ENCODE measurements at regions not wholly inside any gene's neighbourhood (a gene's known extent, or its start where the extent isn't known, plus 50 kb on each side); places are given as distances from the start of the nearest gene placed in this dataset.

DNA sequence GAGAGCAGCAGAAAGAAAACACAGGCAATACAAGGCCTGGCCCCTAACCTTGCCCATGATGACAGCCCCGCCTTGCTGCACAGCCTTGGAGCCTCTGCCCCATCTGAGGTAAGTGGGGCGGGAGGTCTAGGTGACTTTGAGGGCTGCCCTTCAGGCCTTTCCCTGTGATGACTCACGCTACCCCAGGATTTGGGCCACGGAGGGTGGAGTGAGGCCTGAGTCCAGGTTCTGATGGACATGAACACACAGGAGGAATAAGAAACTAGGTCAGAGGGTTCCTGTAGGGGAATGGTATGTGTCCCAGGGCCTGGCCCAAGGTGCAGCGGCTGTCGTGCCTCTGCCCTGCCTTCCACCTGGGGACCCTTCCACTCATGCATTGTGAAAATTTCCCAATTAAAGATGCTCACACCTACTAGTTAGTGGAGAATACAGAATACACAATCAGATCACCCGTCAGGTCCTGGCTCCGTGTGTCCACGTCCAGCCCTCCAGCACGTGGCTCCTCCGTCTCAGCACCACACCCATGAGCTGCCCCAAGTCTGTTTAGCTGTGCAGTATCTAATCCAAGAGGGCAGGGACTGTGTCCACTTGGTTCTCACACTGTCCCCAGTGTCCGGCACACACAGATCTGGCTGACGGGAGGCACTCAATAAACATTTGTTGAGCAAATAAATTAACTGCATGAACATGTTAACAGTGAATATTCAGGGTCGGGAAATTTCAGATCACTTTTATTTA, 111.0 kb downstream of the CHST1 start:
- DNase-seq (ENCODE audit: low read depth in 2 of 2) = no peak

- no peak for DNase-seq (ENCODE audit: low read depth in 2 of 2)
These were observed 112.0 kb downstream of the CHST1 start for GRCh38 chr11:45553383-45553936.

GRCh38 chr11:45551191-45551713, 114.2 kb downstream of the CHST1 start:
- DNase-seq (ENCODE audit: low read depth in 2 of 2) = no peak

DNA sequence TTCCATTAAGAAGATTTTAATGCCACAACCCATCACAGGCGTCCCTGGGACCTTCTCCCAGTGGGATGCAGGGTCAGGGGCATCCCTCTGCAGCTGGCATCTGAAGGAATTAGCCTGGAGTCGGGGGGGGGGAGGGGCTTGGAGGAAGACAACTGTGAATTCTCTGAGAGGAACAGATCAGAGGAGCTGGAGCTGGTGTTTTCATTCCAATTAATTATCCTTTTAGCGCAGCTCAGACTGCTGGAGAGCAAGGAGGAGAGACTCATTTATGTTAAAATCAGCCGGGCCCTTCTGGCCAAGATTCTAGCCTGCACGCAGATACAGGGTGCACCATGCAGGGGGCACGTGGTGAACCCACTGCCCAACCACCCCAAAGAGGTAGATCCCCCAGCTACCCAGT, 116.2 kb downstream of the CHST1 start:
- no peak for DNase-seq (ENCODE audit: low read depth in 2 of 2)

DNA sequence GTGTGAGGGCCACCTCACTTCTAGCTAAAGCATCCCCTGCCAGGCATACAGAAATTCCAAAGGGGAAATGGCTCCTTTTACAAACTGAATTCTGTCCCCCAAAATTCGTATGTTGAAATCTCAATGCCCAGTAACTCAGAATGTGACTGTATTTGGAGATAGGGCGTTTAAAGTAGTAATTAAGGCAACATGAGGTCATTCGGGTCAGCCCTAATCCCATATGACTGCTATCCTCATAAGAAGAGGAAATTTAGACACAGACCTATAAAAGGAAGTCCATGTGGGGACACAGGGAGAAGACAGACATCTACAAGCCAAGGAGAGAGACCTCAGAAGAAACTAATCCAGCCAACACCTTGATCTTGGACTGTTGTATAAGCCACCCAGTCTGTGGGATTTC, 119.1 kb downstream of the CHST1 start:
- no peak for DNase-seq (ENCODE audit: low read depth in 2 of 2)

DNA sequence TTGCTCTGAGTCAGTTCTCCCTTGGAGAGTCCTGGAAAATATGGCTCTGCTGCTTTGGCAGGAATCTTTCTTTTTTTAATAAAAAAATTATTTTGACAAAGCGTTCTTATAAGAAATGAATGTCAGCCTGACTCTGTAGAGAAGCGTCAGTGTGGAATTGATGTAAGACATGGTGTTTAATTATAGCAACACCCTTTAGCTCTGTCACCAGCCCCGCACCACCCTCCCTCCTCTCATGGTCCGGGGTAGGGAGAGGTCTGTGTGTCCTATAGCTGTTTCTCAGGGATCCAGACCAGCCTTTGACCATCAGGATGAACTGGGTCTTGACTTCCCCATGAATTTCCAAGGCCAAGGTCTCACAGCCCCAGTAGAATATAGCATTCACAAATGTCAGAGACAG, 120.6 kb downstream of the CHST1 start:
- DNase-seq (ENCODE audit: low read depth in 2 of 2) = no peak

GRCh38 chr11:45543808-45544422, 121.5 kb downstream of the CHST1 start:
- no peak for DNase-seq (ENCODE audit: low read depth in 2 of 2)

GRCh38 chr11:45543081-45543480, 122.3 kb downstream of the CHST1 start:
- no peak for DNase-seq (ENCODE audit: low read depth in 2 of 2)

- no peak for DNase-seq (ENCODE audit: low read depth in 2 of 2)
These were observed 123.6 kb downstream of the CHST1 start for GRCh38 chr11:45541693-45542434.

DNA sequence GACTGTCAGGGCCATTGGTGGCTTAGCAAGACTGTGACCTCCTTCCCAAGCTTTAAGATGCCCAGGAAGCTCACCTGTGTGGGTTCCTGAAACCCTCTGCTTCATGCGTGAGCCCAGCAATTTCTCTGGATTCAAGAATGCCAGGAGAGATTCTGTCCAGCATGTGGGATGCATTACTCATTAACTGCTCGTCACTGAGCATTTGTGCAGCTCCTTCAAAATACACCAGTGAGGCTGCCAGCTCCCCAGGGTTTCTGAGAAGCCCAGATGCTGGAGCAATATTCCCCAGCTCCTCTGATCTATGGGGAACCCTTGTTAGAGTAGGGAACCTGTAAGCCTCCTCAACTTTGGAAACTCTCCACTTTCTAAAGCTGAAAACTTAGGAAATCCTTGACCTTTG, 126.5 kb downstream of the CHST1 start:
- DNase-seq (ENCODE audit: low read depth in 2 of 2) = no peak

DNA sequence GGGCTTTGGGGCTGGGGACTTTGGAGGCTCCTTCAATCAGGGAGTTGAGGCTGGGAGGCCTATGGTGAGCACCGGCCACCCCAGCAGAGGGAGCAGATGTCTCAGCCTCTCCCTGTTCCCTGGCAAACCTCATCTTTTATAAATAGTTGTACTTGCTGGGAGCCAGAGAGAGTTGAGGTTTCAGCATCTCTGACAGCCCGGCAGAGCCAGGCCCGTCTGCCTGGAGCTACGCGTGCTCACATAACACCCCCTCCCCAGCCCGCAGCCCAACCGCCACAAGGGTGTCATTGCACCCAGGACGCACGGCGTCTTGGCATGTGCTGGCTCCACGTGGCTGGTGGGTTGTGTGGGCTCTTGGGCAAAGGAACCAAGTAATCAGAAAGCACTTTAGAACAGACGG, 127.1 kb downstream of the CHST1 start:
- DNase-seq (ENCODE audit: low read depth in 2 of 2) = no peak

DNA sequence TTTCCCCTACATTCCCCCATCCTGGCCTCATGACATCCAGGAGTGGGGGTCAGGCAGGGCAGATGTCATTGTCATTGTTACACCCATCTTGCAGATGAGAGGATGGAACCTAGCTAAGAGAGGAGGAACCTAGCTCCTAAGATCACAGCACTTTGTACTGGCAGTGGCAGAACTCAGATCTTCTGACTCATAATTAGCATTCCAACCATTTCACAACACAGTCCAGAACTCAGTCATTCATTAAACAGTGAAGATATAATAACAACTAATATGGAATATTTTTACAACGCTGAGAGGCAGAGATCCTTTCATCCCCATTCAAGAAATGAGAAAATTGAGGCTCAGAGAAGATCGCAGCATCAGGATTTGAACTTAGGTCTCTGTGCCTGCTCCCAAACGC, 127.8 kb downstream of the CHST1 start:
- DNase-seq (ENCODE audit: low read depth in 2 of 2) = no peak

GRCh38 chr11:45535033-45535432, 130.4 kb downstream of the CHST1 start:
- no peak for DNase-seq (ENCODE audit: low read depth in 2 of 2)

GRCh38 chr11:45534132-45534531, 131.3 kb downstream of the CHST1 start:
- DNase-seq (ENCODE audit: low read depth in 2 of 2) = no peak

- no peak for DNase-seq (ENCODE audit: low read depth in 2 of 2)
These were observed 132.9 kb downstream of the CHST1 start for GRCh38 chr11:45532546-45532945.

GRCh38 chr11:45530776-45531175, 134.6 kb downstream of the CHST1 start:
- DNase-seq (ENCODE audit: low read depth in 2 of 2) = no peak

GRCh38 chr11:45530111-45530510, 135.3 kb downstream of the CHST1 start:
- no peak for DNase-seq (ENCODE audit: low read depth in 2 of 2)

DNA sequence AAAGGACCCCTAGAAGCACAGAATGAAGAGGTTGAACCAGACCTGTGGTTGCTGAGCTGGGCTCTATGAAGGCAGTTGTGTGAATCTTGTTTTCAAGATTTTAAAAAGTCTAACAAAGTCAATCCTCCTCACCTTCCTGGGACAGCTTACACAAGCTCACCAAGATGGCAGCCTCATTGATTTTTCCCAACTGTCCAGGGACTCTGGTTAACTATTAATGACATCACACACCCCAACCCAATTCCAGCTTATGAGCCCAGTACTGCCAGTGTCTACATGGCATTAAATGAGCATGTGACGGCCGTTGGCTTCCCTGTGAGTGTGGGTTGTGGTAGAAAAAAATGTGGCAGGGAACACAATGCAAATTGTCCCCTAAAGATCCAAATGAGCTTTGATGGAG, 137.0 kb downstream of the CHST1 start:
- DNase-seq (ENCODE audit: low read depth in 2 of 2) = no peak

GRCh38 chr11:45527898-45528297, 137.5 kb downstream of the CHST1 start:
- no peak for DNase-seq (ENCODE audit: low read depth in 2 of 2)

DNA sequence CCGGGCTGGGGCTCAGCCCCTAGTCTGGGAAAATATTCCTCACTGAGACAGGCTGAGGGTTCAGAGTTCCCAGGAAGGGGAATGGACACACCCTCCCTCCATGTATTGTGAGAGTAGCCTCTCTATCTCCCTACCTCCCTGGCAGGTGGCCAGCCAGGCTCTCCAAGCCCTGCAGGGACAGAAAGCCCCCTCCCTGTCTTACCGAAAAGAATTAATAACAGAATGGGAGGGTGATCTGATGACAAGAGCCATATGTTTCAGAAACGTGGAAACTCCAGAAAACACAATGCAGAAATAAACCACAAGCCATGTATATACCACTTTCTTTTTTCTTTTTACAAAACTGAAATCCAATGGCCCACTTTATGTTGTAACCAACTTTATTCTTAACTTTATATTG, 140.0 kb downstream of the CHST1 start:
- DNase-seq (ENCODE audit: low read depth in 2 of 2) = no peak

DNA sequence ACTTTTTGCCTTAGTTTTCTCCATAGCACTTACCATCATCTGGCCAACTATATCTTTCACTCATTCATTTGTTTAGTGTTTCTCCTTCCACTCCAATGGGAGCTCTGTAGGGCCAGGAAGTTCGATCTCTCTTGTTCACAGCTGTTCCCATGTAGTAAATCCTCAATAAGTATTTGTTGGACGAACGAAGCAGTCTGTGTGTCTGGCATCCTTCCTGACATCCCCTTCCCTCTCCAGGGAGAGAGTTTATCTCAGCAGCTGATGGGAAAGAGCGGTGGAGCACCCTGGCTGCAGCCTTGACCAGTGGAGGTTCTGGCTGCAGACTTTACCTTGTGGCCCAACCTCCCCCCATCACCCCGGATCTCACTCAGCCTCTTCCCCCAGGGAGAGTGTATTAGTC, 141.7 kb downstream of the CHST1 start:
- DNase-seq (ENCODE audit: low read depth in 2 of 2) = no peak

- DNase-seq (ENCODE audit: low read depth in 2 of 2) = no peak
These were observed 146.4 kb downstream of the CHST1 start for GRCh38 chr11:45518833-45519535.
